WTC11 (cell line): ENCODE measurements at regions not wholly inside any gene's neighbourhood (a gene's known extent, or its start where the extent isn't known, plus 50 kb on each side); places are given as distances from the start of the nearest gene placed in this dataset.

Source experiments
- ATAC-seq: fragments of 200-7000 bp; cut with Tn5 transposase; 2 replicates; pipeline ENCODE4 v1.10.0; 2021; ENCODE audit warnings: mild to moderate bottlenecking, moderate library complexity
- CTCF ChIA-PET: fragments of 300-600 bp; sonication (Branson Sonifier 250); formaldehyde crosslinking; loops from one replicate; lab custom pipeline; 2021; ENCODE audit warnings: antibody characterized with exemption; lab: Charles Lee
- POLR2A ChIA-PET: fragments of 350-600 bp; sonication (Branson Sonifier 250); formaldehyde crosslinking; loops from one replicate; lab custom pipeline; 2021; ENCODE audit warnings: antibody characterized with exemption; lab: Charles Lee
- DNase-seq: peaks from one replicate; pipeline ENCODE4 v3.0.0; 2021; ENCODE audit warnings: low spot score
- H3K27ac Mint-ChIP-seq: 2 replicates; pipeline ENCODE4 v1.8.0; 2021; ENCODE audit warnings: mixed read lengths
- H3K27me3 Mint-ChIP-seq: 2 replicates; pipeline ENCODE4 v1.8.0; 2021; ENCODE audit warnings: low read depth, mild to moderate bottlenecking, moderate library complexity, mixed read lengths
- H3K36me3 Mint-ChIP-seq: 2 replicates; pipeline ENCODE4 v1.8.0; 2021; ENCODE audit warnings: mixed read lengths
- H3K4me1 Mint-ChIP-seq: 2 replicates; pipeline ENCODE4 v1.8.0; 2022; ENCODE audit warnings: mixed read lengths
- H3K4me3 Mint-ChIP-seq: 2 replicates; pipeline ENCODE4 v1.8.0; 2021; ENCODE audit warnings: mild to moderate bottlenecking, moderate library complexity, mixed read lengths
- H3K9me3 Mint-ChIP-seq: 2 replicates; pipeline ENCODE4 v1.8.0; 2021; ENCODE audit warnings: mixed read lengths
- ARID4B ChIP-seq: sonication (generic); formaldehyde crosslinking; IDR thresholded peaks from 2 replicates; pipeline ENCODE4 v1.8.0; 2023; ENCODE audit warnings: missing genetic modification reagents, mild to moderate bottlenecking, borderline replicate concordance
- ATF2 ChIP-seq: sonication (generic); formaldehyde crosslinking; IDR thresholded peaks from 2 replicates; pipeline ENCODE4 v1.8.1; 2022; ENCODE audit warnings: low read depth, missing genetic modification reagents, borderline replicate concordance
- IRF1 ChIP-seq: sonication (generic); formaldehyde crosslinking; IDR thresholded peaks from 2 replicates; pipeline ENCODE4 v1.8.0; 2023; ENCODE audit warnings: missing genetic modification reagents
- IRF2 ChIP-seq: sonication (generic); formaldehyde crosslinking; IDR thresholded peaks from 2 replicates; pipeline ENCODE4 v1.8.0; 2022; ENCODE audit warnings: low read depth, missing genetic modification reagents, borderline replicate concordance
- JAZF1 ChIP-seq: fragments of 250-450 bp; sonication (Bioruptor Pico); IDR thresholded peaks from 2 replicates; pipeline ENCODE4 v1.9.0; 2021; ENCODE audit warnings: moderate library complexity, mild to moderate bottlenecking, inconsistent platforms
- MYBL2 ChIP-seq: sonication (generic); formaldehyde crosslinking; IDR thresholded peaks from 2 replicates; pipeline ENCODE4 v1.8.1; 2023; ENCODE audit warnings: mild to moderate bottlenecking, moderate library complexity, missing genetic modification reagents
- NFE2L1 ChIP-seq: sonication (generic); formaldehyde crosslinking; IDR thresholded peaks from 2 replicates; pipeline ENCODE4 v1.8.1; 2023; ENCODE audit warnings: missing genetic modification reagents
- NR1H2 ChIP-seq: sonication (generic); formaldehyde crosslinking; IDR thresholded peaks from 2 replicates; pipeline ENCODE4 v1.9.0; 2021; ENCODE audit warnings: mild to moderate bottlenecking, moderate library complexity, missing genetic modification reagents
- NR3C1 ChIP-seq: sonication (generic); formaldehyde crosslinking; conservative IDR thresholded peaks from 2 replicates; pipeline ENCODE4 v1.8.1; 2023; ENCODE audit warnings: low read depth, mild to moderate bottlenecking, missing genetic modification reagents
- SMAD4 ChIP-seq: sonication (generic); formaldehyde crosslinking; IDR thresholded peaks from 2 replicates; pipeline ENCODE4 v1.8.0; 2022; ENCODE audit warnings: mild to moderate bottlenecking, missing genetic modification reagents
- SOX15 ChIP-seq: fragments of 250-450 bp; sonication (Bioruptor Pico); IDR thresholded peaks from 2 replicates; pipeline ENCODE4 v1.9.0; 2021; ENCODE audit warnings: mild to moderate bottlenecking
- SP1 ChIP-seq: sonication (generic); formaldehyde crosslinking; conservative IDR thresholded peaks from 2 replicates; pipeline ENCODE4 v1.8.1; 2022; ENCODE audit warnings: missing genetic modification reagents
- TEAD4 ChIP-seq: sonication (generic); formaldehyde crosslinking; IDR thresholded peaks from 2 replicates; pipeline ENCODE4 v1.8.0; 2022; ENCODE audit warnings: mild to moderate bottlenecking, missing genetic modification reagents
- ZBTB21 ChIP-seq: sonication (generic); formaldehyde crosslinking; IDR thresholded peaks from 2 replicates; pipeline ENCODE4 v1.8.1; 2023; ENCODE audit warnings: mild to moderate bottlenecking, missing genetic modification reagents, borderline replicate concordance
- ZNF281 ChIP-seq: sonication (generic); formaldehyde crosslinking; IDR thresholded peaks from 2 replicates; pipeline ENCODE4 v1.8.0; 2023; ENCODE audit warnings: mild to moderate bottlenecking, missing genetic modification reagents
- ZNF423 ChIP-seq: fragments of 250-450 bp; sonication (Bioruptor Pico); IDR thresholded peaks from 2 replicates; pipeline ENCODE4 v2.1.2; 2022; ENCODE audit warnings: mild to moderate bottlenecking, moderate library complexity
- TF ChIP-seq, protein P1 (sequence below): sonication (generic); formaldehyde crosslinking; IDR thresholded peaks from 2 replicates; pipeline ENCODE4 v1.8.0; 2022; ENCODE audit warnings: mild to moderate bottlenecking, missing genetic modification reagents
- TF ChIP-seq, protein P2 (sequence below): sonication (generic); formaldehyde crosslinking; IDR thresholded peaks from 2 replicates; pipeline ENCODE4 v1.8.0; 2022; ENCODE audit warnings: mild to moderate bottlenecking, missing genetic modification reagents
- TF ChIP-seq, protein P3 (sequence below): sonication (generic); formaldehyde crosslinking; IDR thresholded peaks from 2 replicates; pipeline ENCODE4 v1.8.1; 2022; ENCODE audit warnings: missing genetic modification reagents, borderline replicate concordance

DNA sequence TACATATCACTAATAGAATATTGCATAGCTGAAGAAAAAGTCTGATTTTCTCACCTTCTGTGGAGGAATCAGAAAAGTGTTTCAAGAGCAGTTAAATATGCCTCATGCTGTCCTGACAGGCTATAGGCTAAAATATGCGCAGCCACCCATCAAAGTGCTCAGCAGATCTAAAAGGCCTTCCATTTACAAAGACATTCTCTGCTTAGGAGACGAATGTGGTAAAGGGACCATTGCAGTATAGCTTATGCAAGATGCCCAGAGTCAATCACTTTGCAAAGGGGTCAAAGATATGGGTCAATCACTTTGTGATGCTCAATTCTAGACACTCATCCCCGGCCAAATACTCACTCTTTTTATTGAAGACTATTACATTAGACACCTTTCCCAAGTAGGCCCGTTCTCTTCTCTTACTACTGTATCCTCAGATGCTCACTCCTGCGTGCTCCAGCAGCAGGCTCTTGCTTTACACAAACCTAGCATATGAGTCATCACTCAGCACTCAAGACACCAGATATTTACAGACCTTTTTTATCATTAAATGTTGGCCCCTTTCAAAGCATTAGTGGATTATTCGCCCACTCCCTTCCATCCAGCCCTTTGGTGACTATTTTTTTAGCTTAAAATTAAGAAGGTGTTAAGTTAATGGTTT, 568.2 kb upstream of the CDH18 start:
- H3K9me3 Mint-ChIP-seq, result peaks cover 3% of the 10 kb centered on the region; the same call in 1 of the 2 replicates
- ATAC-seq, result peak; percentile 51
- H3K27me3 Mint-ChIP-seq, result no peaks in the 10 kb centered on the region
- no peak overlapping the region for H3K4me3 Mint-ChIP-seq
- H3K4me1 Mint-ChIP-seq, result peaks cover 10% of the 10 kb centered on the region
- no peak for TF ChIP-seq ZNF423 (CRISPR knock-in tag)
- TF ChIP-seq, protein P1, sequence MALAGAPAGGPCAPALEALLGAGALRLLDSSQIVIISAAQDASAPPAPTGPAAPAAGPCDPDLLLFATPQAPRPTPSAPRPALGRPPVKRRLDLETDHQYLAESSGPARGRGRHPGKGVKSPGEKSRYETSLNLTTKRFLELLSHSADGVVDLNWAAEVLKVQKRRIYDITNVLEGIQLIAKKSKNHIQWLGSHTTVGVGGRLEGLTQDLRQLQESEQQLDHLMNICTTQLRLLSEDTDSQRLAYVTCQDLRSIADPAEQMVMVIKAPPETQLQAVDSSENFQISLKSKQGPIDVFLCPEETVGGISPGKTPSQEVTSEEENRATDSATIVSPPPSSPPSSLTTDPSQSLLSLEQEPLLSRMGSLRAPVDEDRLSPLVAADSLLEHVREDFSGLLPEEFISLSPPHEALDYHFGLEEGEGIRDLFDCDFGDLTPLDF, result no peak
- TF ChIP-seq SOX15 (CRISPR knock-in tag), result no peak
- no peak for TF ChIP-seq SMAD4
- TF ChIP-seq ZBTB21 (CRISPR knock-in tag), result no peak
- no peak for TF ChIP-seq JAZF1 (CRISPR knock-in tag)
- TF ChIP-seq, protein P2, sequence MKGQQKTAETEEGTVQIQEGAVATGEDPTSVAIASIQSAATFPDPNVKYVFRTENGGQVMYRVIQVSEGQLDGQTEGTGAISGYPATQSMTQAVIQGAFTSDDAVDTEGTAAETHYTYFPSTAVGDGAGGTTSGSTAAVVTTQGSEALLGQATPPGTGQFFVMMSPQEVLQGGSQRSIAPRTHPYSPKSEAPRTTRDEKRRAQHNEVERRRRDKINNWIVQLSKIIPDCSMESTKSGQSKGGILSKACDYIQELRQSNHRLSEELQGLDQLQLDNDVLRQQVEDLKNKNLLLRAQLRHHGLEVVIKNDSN (CRISPR knock-in tag), result no peak
- TF ChIP-seq, all 79 proteins: peak for 0
- Mint-ChIP-seq H3K36me3 (no peaks in the 10 kb centered on the region), H3K27ac (no peak overlapping the region)
- ChIA-PET CTCF (no interaction called here), POLR2A (no interaction called here)
- DNase-seq, result no peak

DNA sequence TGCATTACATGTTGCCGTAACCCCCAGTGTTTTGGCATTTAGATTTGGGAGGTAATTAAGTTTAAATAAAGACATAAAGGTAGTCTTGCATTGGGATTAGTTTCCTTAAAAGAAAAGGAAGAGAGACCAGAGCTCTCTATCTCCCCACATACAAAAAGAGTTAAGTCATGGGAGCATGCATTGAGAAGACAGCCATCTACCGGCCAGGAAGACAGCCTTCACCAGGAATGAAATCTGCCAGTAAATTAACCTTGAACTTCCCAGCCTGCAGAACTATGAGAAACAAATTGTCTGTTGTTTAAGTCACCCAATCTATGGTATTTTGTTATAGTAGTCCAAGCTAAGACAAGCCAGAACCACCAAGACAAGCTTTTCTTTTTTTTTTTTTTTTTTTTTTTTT, 567.0 kb upstream of the CDH18 start:
- no peak overlapping the region for H3K27ac Mint-ChIP-seq
- peak; percentile 41; the same call in 1 of the 2 replicates for ATAC-seq
- TF ChIP-seq SMAD4 (no peak), NR1H2 (CRISPR knock-in tag) (no peak), SP1 (CRISPR knock-in tag) (no peak), ZNF281 (CRISPR knock-in tag) (no peak), IRF2 (CRISPR knock-in tag) (no peak), IRF1 (CRISPR knock-in tag) (no peak), MYBL2 (no peak), ATF2 (no peak), NR3C1 (CRISPR knock-in tag) (no peak), TEAD4 (no peak), NFE2L1 (no peak), ARID4B (no peak)
- TF ChIP-seq, protein P2 (CRISPR knock-in tag), result no peak
- TF ChIP-seq, protein P3, sequence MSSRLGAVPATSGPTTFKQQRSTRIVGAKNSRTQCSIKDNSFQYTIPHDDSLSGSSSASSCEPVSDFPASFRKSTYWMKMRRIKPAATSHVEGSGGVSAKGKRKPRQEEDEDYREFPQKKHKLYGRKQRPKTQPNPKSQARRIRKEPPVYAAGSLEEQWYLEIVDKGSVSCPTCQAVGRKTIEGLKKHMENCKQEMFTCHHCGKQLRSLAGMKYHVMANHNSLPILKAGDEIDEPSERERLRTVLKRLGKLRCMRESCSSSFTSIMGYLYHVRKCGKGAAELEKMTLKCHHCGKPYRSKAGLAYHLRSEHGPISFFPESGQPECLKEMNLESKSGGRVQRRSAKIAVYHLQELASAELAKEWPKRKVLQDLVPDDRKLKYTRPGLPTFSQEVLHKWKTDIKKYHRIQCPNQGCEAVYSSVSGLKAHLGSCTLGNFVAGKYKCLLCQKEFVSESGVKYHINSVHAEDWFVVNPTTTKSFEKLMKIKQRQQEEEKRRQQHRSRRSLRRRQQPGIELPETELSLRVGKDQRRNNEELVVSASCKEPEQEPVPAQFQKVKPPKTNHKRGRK (CRISPR knock-in tag), result no peak
- TF ChIP-seq, all 79 proteins: peak for 0
- Mint-ChIP-seq H3K4me3 (no peak overlapping the region), H3K36me3 (no peaks in the 10 kb centered on the region), H3K4me1 (peaks cover 10% of the 10 kb centered on the region), H3K9me3 (peaks cover 4% of the 10 kb centered on the region; the same call in 1 of the 2 replicates), H3K27me3 (no peaks in the 10 kb centered on the region)
- ChIA-PET CTCF (interaction anchor here (0.7 kb wide), 2 partner anchors 935 to 1082 kb away, joined by 3 to 4 read pairs; no protein-coding TSS in a partner anchor), POLR2A (no interaction called here)
- DNase-seq, result no peak
